GM12892 (cell line): ENCODE measurements at regions not wholly inside any gene's neighbourhood (a gene's known extent, or its start where the extent isn't known, plus 50 kb on each side); places are given as distances from the start of the nearest gene placed in this dataset.

Source experiments
- POLR2A ChIP-seq: IDR thresholded peaks from 2 replicates; pipeline ENCODE4 v1.6.1; 2011; ENCODE audit warnings: low read depth, low read length, control low read depth
- POLR2AphosphoS5 ChIP-seq: IDR thresholded peaks from 2 replicates; pipeline ENCODE4 v1.6.1; 2011; ENCODE audit warnings: low read depth, low read length, control low read depth
- TAF1 ChIP-seq: IDR thresholded peaks from 2 replicates; pipeline ENCODE4 v1.6.1; 2011; ENCODE audit warnings: low read depth, mild to moderate bottlenecking, control low read depth, low read length, borderline replicate concordance

DNA sequence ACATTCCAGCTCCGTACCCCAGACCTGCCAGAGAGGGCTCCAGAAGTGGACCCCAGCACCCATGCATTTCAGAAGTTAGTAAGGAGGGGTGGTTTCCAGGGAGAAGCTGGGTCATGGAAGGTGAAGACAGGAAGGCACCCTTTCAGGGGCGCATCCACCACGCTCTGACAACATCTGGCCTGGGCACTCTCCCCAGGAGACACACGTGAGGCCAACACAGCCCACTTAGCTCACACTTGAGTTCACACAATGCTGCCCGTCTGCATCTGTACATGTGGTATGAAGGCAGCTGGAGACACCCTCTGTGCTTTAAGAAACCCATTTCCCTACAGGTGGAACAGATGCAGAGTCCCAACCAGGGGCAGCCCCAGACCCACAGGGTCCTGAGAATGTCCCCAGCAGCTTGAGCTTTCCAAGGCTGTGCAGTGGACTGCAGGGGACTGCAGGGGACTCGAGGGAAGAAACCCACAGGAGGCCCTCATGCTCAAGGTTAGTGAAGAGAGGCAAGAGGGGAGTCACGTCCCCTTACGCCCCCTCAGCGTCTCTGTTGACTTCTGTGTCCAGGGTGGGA lies 326.8 kb upstream of the IRX1 start:
- TF ChIP-seq TAF1 (no peak), POLR2AphosphoS5 (no peak), POLR2A (no peak)
